H1 (cell line): ENCODE measurements at regions not wholly inside any gene's neighbourhood (a gene's known extent, or its start where the extent isn't known, plus 50 kb on each side); places are given as distances from the start of the nearest gene placed in this dataset.

Source experiments
- CTCF ChIA-PET: fragments of 300-600 bp; sonication (Branson Sonifier 250); formaldehyde crosslinking; loops from one replicate; lab custom pipeline; 2021; ENCODE audit not compliant: partially characterized antibody; lab: Charles Lee
- POLR2A ChIA-PET: fragments of 300-600 bp; sonication (Branson Sonifier 250); formaldehyde crosslinking; loops from one replicate; lab custom pipeline; 2021; ENCODE audit warnings: inconsistent platforms; ENCODE audit not compliant: partially characterized antibody; lab: Charles Lee
- DNase-seq, 2 experiments: peaks; one replicate each; pipeline versions ENCODE4 v3.0.0 to v3.0.0-alpha.2; 2010 to 2022; ENCODE audit warnings: low spot score in 2 of 2, low read depth in 1 of 2, mixed read lengths in 1 of 2
- FAIRE-seq: peaks from 2 replicates; lab custom pipeline; 2011; peaks lifted over from hg19 to GRCh38; lab: Jason Lieb, UNC
- H2AFZ ChIP-seq: 2 replicates; pipeline ENCODE4 v1.8.1; 2012; ENCODE audit warnings: low read length, inconsistent platforms
- H2AK5ac ChIP-seq: 2 replicates; pipeline ENCODE4 v1.6.1; 2013; ENCODE audit warnings: low read depth, low read length
- H2BK120ac ChIP-seq: replicated peaks from 2 replicates; pipeline ENCODE3; 2013; ENCODE audit warnings: low read depth, low read length, inconsistent platforms
- H2BK12ac ChIP-seq: 2 replicates; pipeline ENCODE4 v1.6.1; 2013; ENCODE audit warnings: low read depth, low read length
- H2BK15ac ChIP-seq: 2 replicates; pipeline ENCODE4 v1.6.1; 2013; ENCODE audit warnings: low read length
- H2BK20ac ChIP-seq: 2 replicates; pipeline ENCODE4 v1.6.1; 2013; ENCODE audit warnings: low read length
- H2BK5ac ChIP-seq: 2 replicates; pipeline ENCODE4 v1.6.1; 2013; ENCODE audit warnings: low read depth, low read length
- H3K14ac ChIP-seq: 2 replicates; pipeline ENCODE4 v1.6.1; 2013; ENCODE audit warnings: inconsistent platforms; ENCODE audit not compliant: insufficient read length
- H3K18ac ChIP-seq: 2 replicates; pipeline ENCODE4 v1.6.1; 2013; ENCODE audit warnings: low read length; ENCODE audit errors: extremely low read depth
- H3K23ac ChIP-seq: 2 replicates; pipeline ENCODE4 v1.6.1; 2013; ENCODE audit warnings: inconsistent platforms; ENCODE audit not compliant: insufficient read length
- H3K23me2 ChIP-seq: 2 replicates; pipeline ENCODE4 v1.6.1; 2013; ENCODE audit warnings: low read depth, low read length
- H3K27ac ChIP-seq: 2 replicates; pipeline ENCODE4 v1.6.1; 2011; ENCODE audit warnings: low read depth, low read length, inconsistent platforms
- H3K27me3 ChIP-seq, 4 experiments: replicated peaks in 1 of 4; 1 replicate in 1 of 4; 2 replicates in 3 of 4; pipeline versions ENCODE4 v1.6.1 to v1.8.1; 2011 to 2013; ENCODE audit warnings: low read length in 3 of 4, mild to moderate bottlenecking in 3 of 4, inconsistent platforms in 2 of 4, mixed read lengths in 2 of 4, moderate library complexity in 1 of 4; ENCODE audit not compliant: control insufficient read depth in 3 of 4, insufficient read depth in 3 of 4; ENCODE audit errors: extremely low read depth in 1 of 4
- H3K36me3 ChIP-seq, 4 experiments: 2 replicates each; pipeline versions ENCODE4 v1.6.1 to v1.8.1; 2011 to 2013; ENCODE audit warnings: mild to moderate bottlenecking in 4 of 4, low read length in 3 of 4, moderate library complexity in 2 of 4, control low read depth in 1 of 4, inconsistent platforms in 1 of 4; ENCODE audit not compliant: insufficient read depth in 4 of 4, control insufficient read depth in 2 of 4
- H3K4ac ChIP-seq: replicated peaks from 2 replicates; pipeline ENCODE3; 2013; ENCODE audit warnings: low read length, low read depth, mixed read lengths, inconsistent platforms; ENCODE audit not compliant: insufficient read length
- H3K4me1 ChIP-seq, 4 experiments: replicated peaks in 1 of 4; 1 replicate in 1 of 4; 2 replicates in 3 of 4; pipeline versions ENCODE4 v1.6.1 to v1.8.1; 2011 to 2013; ENCODE audit warnings: low read length in 3 of 4, inconsistent platforms in 2 of 4, mixed read lengths in 1 of 4; ENCODE audit not compliant: insufficient read depth in 4 of 4, control insufficient read depth in 3 of 4
- H3K4me2 ChIP-seq, 2 experiments: 2 replicates each; pipeline versions ENCODE4 v1.6.1 to v1.8.1; 2011 to 2013; ENCODE audit warnings: low read depth in 2 of 2, low read length in 2 of 2, control low read depth in 1 of 2, inconsistent platforms in 1 of 2, mild to moderate bottlenecking in 1 of 2; ENCODE audit not compliant: insufficient read depth in 1 of 2
- H3K4me3 ChIP-seq, 4 experiments: fragments of 200-600, 300-600 bp in 1 of 4; sonication (generic), shearing (Covaris generic), sonication (Bioruptor Twin) in 1 of 4; 2 replicates each; pipeline versions ENCODE4 v1.5.1 to v1.8.1; 2011 to 2016; ENCODE audit warnings: low read length in 4 of 4, low read depth in 3 of 4, control low read depth in 2 of 4, inconsistent platforms in 2 of 4, mild to moderate bottlenecking in 2 of 4, mixed read lengths in 1 of 4, moderate library complexity in 1 of 4; ENCODE audit not compliant: insufficient read depth in 2 of 4; ENCODE audit errors: extremely low read depth in 1 of 4
- H3K56ac ChIP-seq: replicated peaks from 2 replicates; pipeline ENCODE3; 2013; ENCODE audit warnings: low read depth, mild to moderate bottlenecking, mixed read lengths, low read length, inconsistent platforms; ENCODE audit not compliant: insufficient read length
- H3K79me1 ChIP-seq: 2 replicates; pipeline ENCODE4 v1.6.1; 2013; ENCODE audit warnings: low read depth, low read length, control low read depth
- H3K79me2 ChIP-seq, 2 experiments: 2 replicates each; pipeline versions ENCODE4 v1.6.1 to v1.8.1; 2012 to 2013; ENCODE audit warnings: low read length in 2 of 2, mild to moderate bottlenecking in 2 of 2, inconsistent platforms in 1 of 2; ENCODE audit not compliant: insufficient read depth in 2 of 2, control insufficient read depth in 1 of 2
- H3K9ac ChIP-seq, 4 experiments: replicated peaks in 1 of 4; 1 replicate in 1 of 4; 2 replicates in 3 of 4; pipeline versions ENCODE4 v1.6.1 to v1.8.1; 2011 to 2013; ENCODE audit warnings: low read depth in 3 of 4, low read length in 3 of 4, control low read depth in 2 of 4, mild to moderate bottlenecking in 2 of 4, moderate library complexity in 2 of 4, inconsistent platforms in 1 of 4; ENCODE audit errors: extremely low read depth in 1 of 4
- H3K9me3 ChIP-seq, 2 experiments: 2 replicates each; pipeline versions ENCODE4 v1.6.1 to v1.8.1; 2012 to 2013; ENCODE audit warnings: mild to moderate bottlenecking in 2 of 2, moderate library complexity in 2 of 2, control low read depth in 1 of 2, inconsistent platforms in 1 of 2, low read depth in 1 of 2, low read length in 1 of 2, mixed read lengths in 1 of 2; ENCODE audit not compliant: insufficient read depth in 2 of 2
- H4K20me1 ChIP-seq, 2 experiments: replicated peaks in 1 of 2; 2 replicates each; pipeline versions ENCODE3 to v1.8.1; 2011 to 2013; ENCODE audit warnings: inconsistent platforms in 2 of 2, low read length in 2 of 2, mild to moderate bottlenecking in 1 of 2; ENCODE audit not compliant: insufficient read depth in 2 of 2, control insufficient read depth in 1 of 2
- H4K5ac ChIP-seq: 2 replicates; pipeline ENCODE4 v1.6.1; 2013; ENCODE audit warnings: low read length, low read depth, mixed read lengths, inconsistent platforms; ENCODE audit not compliant: insufficient read length
- H4K8ac ChIP-seq: 2 replicates; pipeline ENCODE4 v1.8.0; 2013; ENCODE audit warnings: mild to moderate bottlenecking, moderate library complexity, low read length, inconsistent platforms; ENCODE audit not compliant: insufficient read depth; ENCODE audit errors: extremely low read depth
- H4K91ac ChIP-seq: replicated peaks from 2 replicates; pipeline ENCODE3; 2013; ENCODE audit warnings: low read length, mixed read lengths, inconsistent platforms; ENCODE audit not compliant: insufficient read length
- BRCA1 ChIP-seq: IDR thresholded peaks from 2 replicates; pipeline ENCODE4 v1.6.1; 2012; ENCODE audit warnings: low read depth, low read length, improper control_type of control experiment
- EZH2 ChIP-seq: fragments of 200-600 bp; sonication (generic); IDR thresholded peaks from 2 replicates; pipeline ENCODE4 v1.7.1; 2012; ENCODE audit warnings: low read depth, mild to moderate bottlenecking, moderate library complexity, low read length, inconsistent platforms; ENCODE audit not compliant: severe bottlenecking
- WGBS, 2 experiments: shearing (Covaris generic) in 1 of 2; methylation state at CpG; one replicate each; pipeline versions ENCODE4 v1.1.6 to v1.1.7; 2013 to 2015; ENCODE audit warnings: low lambda C conversion rate in 2 of 2, mixed read lengths in 2 of 2, inconsistent platforms in 1 of 2, low coverage in 1 of 2, missing lambda C conversion rate in 1 of 2; ENCODE audit not compliant: insufficient replicate concordance in 2 of 2, insufficient coverage in 1 of 2, insufficient read length in 1 of 2; ENCODE audit errors: extremely low coverage in 1 of 2, missing lambda C conversion rate in 1 of 2; 5-methylcytosine and 5-hydroxymethylcytosine counted together

GRCh38 chr5:125249400-125249799 lies 503.0 kb upstream of the ZNF608 start:
- Histone ChIP-seq H2BK20ac (no peak overlapping the region), H4K91ac (no peak overlapping the region), H3K79me1 (no peaks in the 10 kb centered on the region), H4K20me1 (no peaks in the 10 kb centered on the region), H3K9me3 (peaks cover 15 to 20% of the 10 kb centered on the region in 2 experiments), H4K8ac (no peak overlapping the region), H3K36me3 (peaks cover 0 to 6% (median 0%) of the 10 kb centered on the region in 4 experiments; a peak in 2 of 8 replicates), H3K4me1 (no peaks in the 10 kb centered on the region), H2BK15ac (no peak overlapping the region), H2AK5ac (no peak overlapping the region), H2BK5ac (no peak overlapping the region), H3K4me3 (no peak overlapping the region), H3K18ac (no peak overlapping the region), H3K4me2 (no peak overlapping the region), H3K27me3 (no peaks in the 10 kb centered on the region), H3K79me2 (no peaks in the 10 kb centered on the region), H3K4ac (no peak overlapping the region), H3K23me2 (no peaks in the 10 kb centered on the region), H3K56ac (no peak overlapping the region), H2BK120ac (no peak overlapping the region), H2BK12ac (no peak overlapping the region), H3K14ac (no peak overlapping the region), H3K9ac (no peak overlapping the region), H2AFZ (no peak overlapping the region), H3K23ac (no peak overlapping the region), H3K27ac (no peak overlapping the region), H4K5ac (no peak overlapping the region)
- WGBS, 2 experiments = 89% methylated on average over 2 of the region's 2 CpGs; no CpG with 5 or more reads in 1 of the 2 experiments
- POLR2A ChIA-PET = no interaction called here
- DNase-seq (no peak), FAIRE-seq (no peak)
- no peak for TF ChIP-seq BRCA1
- no peak for TF ChIP-seq EZH2
- TF ChIP-seq, all 59 proteins: peak for 0
- CTCF ChIA-PET = interaction anchor here (0.6 to 1.5 kb wide), 3 partner anchors 9 to 58 kb away, joined by 3 to 4 read pairs (median 3); no protein-coding TSS in a partner anchor
